Kidney epithelial cell (primary cell): ENCODE measurements at regions not wholly inside any gene's neighbourhood (a gene's known extent, or its start where the extent isn't known, plus 50 kb on each side); places are given as distances from the start of the nearest gene placed in this dataset.
A peak's percentile ranks its signal among the peaks of the same experiment; 100 is the strongest.

ENCODE experiments used
- DNase-seq: peaks from one replicate; pipeline ENCODE4 v3.0.0-alpha.2; 2010; ENCODE audit warnings: low read depth
- H3K27me3 ChIP-seq: 2 replicates; pipeline ENCODE4 v1.6.0; 2011; ENCODE audit warnings: low read length; ENCODE audit not compliant: control insufficient read depth, insufficient read depth
- H3K36me3 ChIP-seq: 2 replicates; pipeline ENCODE4 v1.5.1; 2011; ENCODE audit warnings: low read length; ENCODE audit not compliant: control insufficient read depth, insufficient read depth
- H3K4me3 ChIP-seq: 2 replicates; pipeline ENCODE4 v1.5.1; 2011; ENCODE audit warnings: low read depth, mild to moderate bottlenecking, control low read depth, low read length
- CTCF ChIP-seq: IDR thresholded peaks from 2 replicates; pipeline ENCODE4 v1.5.1; 2011; ENCODE audit warnings: mild to moderate bottlenecking, moderate library complexity, low read length, control low read depth, inconsistent platforms; ENCODE audit not compliant: insufficient read depth, poor library complexity, severe bottlenecking

GRCh38 chr7:142587578-142588191, 161.6 kb upstream of the PRSS1 start:
- no peaks in the 10 kb centered on the region for H3K36me3 ChIP-seq
- TF ChIP-seq CTCF, result peak; percentile 88
- H3K4me3 ChIP-seq, result no peak overlapping the region
- no peaks in the 10 kb centered on the region for H3K27me3 ChIP-seq
- no peak for DNase-seq

- H3K4me3 ChIP-seq, result no peak overlapping the region
- DNase-seq, result no peak
- no peaks in the 10 kb centered on the region for H3K36me3 ChIP-seq
- H3K27me3 ChIP-seq, result no peaks in the 10 kb centered on the region
- TF ChIP-seq CTCF, result no peak
Measured at GRCh38 chr7:142586611-142587010, 162.7 kb upstream of the PRSS1 start.

- Histone ChIP-seq H3K27me3 (no peaks in the 10 kb centered on the region), H3K4me3 (no peak overlapping the region), H3K36me3 (no peaks in the 10 kb centered on the region)
- DNase-seq, result no peak
- peak; percentile 8 for TF ChIP-seq CTCF
Measured at GRCh38 chr7:142585425-142585824, 163.8 kb upstream of the PRSS1 start.

- H3K36me3 ChIP-seq, result no peaks in the 10 kb centered on the region
- TF ChIP-seq CTCF, result no peak
- no peak for DNase-seq
- no peaks in the 10 kb centered on the region for H3K27me3 ChIP-seq
- H3K4me3 ChIP-seq, result no peak overlapping the region
Measured at GRCh38 chr7:142584765-142585164, 164.5 kb upstream of the PRSS1 start.

- no peaks in the 10 kb centered on the region for H3K36me3 ChIP-seq
- DNase-seq, result peak; percentile 93
- no peaks in the 10 kb centered on the region for H3K27me3 ChIP-seq
- TF ChIP-seq CTCF, result no peak
- H3K4me3 ChIP-seq, result no peak overlapping the region
Measured at GRCh38 chr7:142583446-142583845, 165.8 kb upstream of the PRSS1 start.

- H3K36me3 ChIP-seq, result no peaks in the 10 kb centered on the region
- TF ChIP-seq CTCF, result no peak
- DNase-seq, result no peak
- no peak overlapping the region for H3K4me3 ChIP-seq
- no peaks in the 10 kb centered on the region for H3K27me3 ChIP-seq
Measured at GRCh38 chr7:142582351-142582750, 166.9 kb upstream of the PRSS1 start.
